Upper lobe of left lung (tissue), 6 donors: ENCODE measurements at regions not wholly inside any gene's neighbourhood (a gene's known extent, or its start where the extent isn't known, plus 50 kb on each side); places are given as distances from the start of the nearest gene placed in this dataset.

Experiments used
- ATAC-seq, 2 donors: fragments of 200-7000 bp; cut with Tn5 transposase; one replicate each; pipeline ENCODE4 v1.9.1; 2022; ENCODE audit warnings: mild to moderate bottlenecking in 2 of 2, moderate library complexity in 2 of 2; ENCODE audit not compliant: low FRiP score in 2 of 2
- DNase-seq, 2 donors: peaks; one replicate each; pipeline ENCODE4 v3.0.0-alpha.2; 2019 to 2020
- H3K27ac ChIP-seq, 4 donors: fragments of 200-600 bp; sonication (generic); one replicate each; pipeline ENCODE4 v1.5.1; 2016 to 2019
- H3K27me3 ChIP-seq, 4 donors: fragments of 200-600 bp; sonication (generic); one replicate each; pipeline ENCODE4 v1.5.1; 2017 to 2019
- H3K36me3 ChIP-seq, 4 donors: fragments of 200-600 bp; sonication (generic); one replicate each; pipeline ENCODE4 v1.5.1; 2016 to 2019
- H3K4me1 ChIP-seq, 4 donors: fragments of 200-600 bp; sonication (generic); one replicate each; pipeline ENCODE4 v1.5.1; 2018 to 2019
- H3K4me3 ChIP-seq, 4 donors: fragments of 200-600 bp; sonication (generic); one replicate each; pipeline ENCODE4 v1.5.1; 2017 to 2019; ENCODE audit warnings: mild to moderate bottlenecking in 2 of 4, moderate library complexity in 1 of 4
- H3K9me3 ChIP-seq, 4 donors: fragments of 200-600 bp; sonication (generic); one replicate each; pipeline ENCODE4 v1.5.1; 2018 to 2019
- CTCF ChIP-seq, 6 experiments: fragments of 450-650 bp in 4 of 6; fragments of 200-600 bp in 2 of 6; sonication (generic) in 2 of 6; IDR thresholded peaks; one replicate each; pipeline ENCODE4 v1.5.1; 2016 to 2019; ENCODE audit warnings: antibody characterized with exemption in 6 of 6
- EP300 ChIP-seq, 4 donors: sonication (generic); formaldehyde crosslinking; IDR thresholded peaks; one replicate each; pipeline ENCODE4 v1.5.1; 2017; ENCODE audit warnings: antibody characterized with exemption in 4 of 4, control low read depth in 2 of 4
- POLR2A ChIP-seq, 4 donors: fragments of 450-650 bp; IDR thresholded peaks; one replicate each; pipeline ENCODE4 v1.5.1; 2016 to 2017; ENCODE audit warnings: antibody characterized with exemption in 4 of 4, mild to moderate bottlenecking in 2 of 4
- POLR2AphosphoS5 ChIP-seq, 2 donors: sonication (generic); formaldehyde crosslinking; IDR thresholded peaks; one replicate each; pipeline ENCODE4 v1.5.1; 2017; ENCODE audit warnings: antibody characterized with exemption in 2 of 2
- WGBS, 2 donors: methylation state at CpG; one replicate each; pipeline ENCODE4 v1.1.5; 2017 to 2018; 5-methylcytosine and 5-hydroxymethylcytosine counted together
- donor health status: DM: no; HTN: no; CAD: no; lungs with moderate emphysema.
- donor health status: DM: no; HTN: yes; CAD: no; lungs with severe emphysema.

GRCh38 chr5:136769900-136770684 lies 404.7 kb upstream of the TRPC7 start:
- 31 to 33% methylated on average over 5 to 10 of the region's 11 CpGs for WGBS, 2 donors
- Histone ChIP-seq H3K27ac (no peak overlapping the region), H3K4me3 (no peak overlapping the region), H3K4me1 (no peaks in the 10 kb centered on the region), H3K27me3 (no peaks in the 10 kb centered on the region), H3K36me3 (no peaks in the 10 kb centered on the region), H3K9me3 (no peaks in the 10 kb centered on the region)
- ATAC-seq, result peak; percentile 65 to 80
- peak in 1 of 2 donors; percentile 56 for DNase-seq
- TF ChIP-seq CTCF (IDR thresholded peaks at IDR 0.05) (peak; percentile 20 to 76 (median 48)), EP300 (IDR thresholded peaks at IDR 0.05) (no peak)

GRCh38 chr5:136769093-136769492 lies 403.7 kb upstream of the TRPC7 start:
- no peaks in the 10 kb centered on the region for H3K9me3 ChIP-seq
- H3K27ac ChIP-seq, result no peak overlapping the region
- ATAC-seq, result no peak
- H3K36me3 ChIP-seq, result no peaks in the 10 kb centered on the region
- TF ChIP-seq POLR2A (IDR thresholded peaks at IDR 0.05) (no peak), POLR2AphosphoS5 (IDR thresholded peaks at IDR 0.05) (no peak), CTCF (IDR thresholded peaks at IDR 0.05) (no peak), EP300 (IDR thresholded peaks at IDR 0.05) (no peak)
- DNase-seq, result no peak
- no peak overlapping the region for H3K4me3 ChIP-seq
- H3K4me1 ChIP-seq, result no peaks in the 10 kb centered on the region
- 71 to 79% methylated on average over 3 to 4 of the region's 4 CpGs for WGBS, 2 donors
- no peaks in the 10 kb centered on the region for H3K27me3 ChIP-seq

GRCh38 chr5:136768457-136768856 lies 403.1 kb upstream of the TRPC7 start:
- 77 to 84% methylated on average over 4 of the region's 4 CpGs for WGBS, 2 donors
- no peak for TF ChIP-seq CTCF (IDR thresholded peaks at IDR 0.05)
- TF ChIP-seq POLR2AphosphoS5 (IDR thresholded peaks at IDR 0.05), result no peak
- TF ChIP-seq POLR2A (IDR thresholded peaks at IDR 0.05), result no peak
- TF ChIP-seq EP300 (IDR thresholded peaks at IDR 0.05), result no peak
- ATAC-seq (no peak), DNase-seq (no peak)
- Histone ChIP-seq H3K27ac (no peak overlapping the region), H3K36me3 (no peaks in the 10 kb centered on the region), H3K9me3 (no peaks in the 10 kb centered on the region), H3K27me3 (no peaks in the 10 kb centered on the region), H3K4me1 (no peaks in the 10 kb centered on the region), H3K4me3 (no peak overlapping the region)

- no peak overlapping the region for H3K27ac ChIP-seq
- no peaks in the 10 kb centered on the region for H3K4me1 ChIP-seq
- no peaks in the 10 kb centered on the region for H3K27me3 ChIP-seq
- no peaks in the 10 kb centered on the region for H3K36me3 ChIP-seq
- H3K4me3 ChIP-seq, result no peak overlapping the region
- DNase-seq, result no peak
- ATAC-seq, result no peak
- 87 to 89% methylated on average over 3 of the region's 3 CpGs for WGBS, 2 donors
- no peaks in the 10 kb centered on the region for H3K9me3 ChIP-seq
- no peak for TF ChIP-seq POLR2A (IDR thresholded peaks at IDR 0.05)
- no peak for TF ChIP-seq POLR2AphosphoS5 (IDR thresholded peaks at IDR 0.05)
- TF ChIP-seq CTCF (IDR thresholded peaks at IDR 0.05), result no peak
Measured at GRCh38 chr5:136766456-136766855, 401.1 kb upstream of the TRPC7 start.

GRCh38 chr5:136764601-136765000 lies 399.3 kb upstream of the TRPC7 start:
- no peak overlapping the region for H3K27ac ChIP-seq
- WGBS, 2 donors, result 84 to 93% methylated on average over 2 of the region's 2 CpGs
- no peaks in the 10 kb centered on the region for H3K36me3 ChIP-seq
- DNase-seq (no peak), ATAC-seq (no peak)
- H3K4me3 ChIP-seq, result no peak overlapping the region
- H3K9me3 ChIP-seq, result no peaks in the 10 kb centered on the region
- no peak for TF ChIP-seq CTCF (IDR thresholded peaks at IDR 0.05)
- TF ChIP-seq EP300 (IDR thresholded peaks at IDR 0.05), result no peak
- no peaks in the 10 kb centered on the region for H3K27me3 ChIP-seq
- H3K4me1 ChIP-seq, result no peaks in the 10 kb centered on the region
